ENCODE measurements at regions not wholly inside any gene's neighbourhood (a gene's known extent, or its start where the extent isn't known, plus 50 kb on each side); places are given as distances from the start of the nearest gene placed in this dataset.
A peak's percentile ranks its signal among the peaks of the same experiment; 100 is the strongest.
"Not testable (repeated sequence)": the region's sequence is repeated elsewhere in the genome, so short reads cannot be mapped to it uniquely, and the experiment has no call there.

DNA sequence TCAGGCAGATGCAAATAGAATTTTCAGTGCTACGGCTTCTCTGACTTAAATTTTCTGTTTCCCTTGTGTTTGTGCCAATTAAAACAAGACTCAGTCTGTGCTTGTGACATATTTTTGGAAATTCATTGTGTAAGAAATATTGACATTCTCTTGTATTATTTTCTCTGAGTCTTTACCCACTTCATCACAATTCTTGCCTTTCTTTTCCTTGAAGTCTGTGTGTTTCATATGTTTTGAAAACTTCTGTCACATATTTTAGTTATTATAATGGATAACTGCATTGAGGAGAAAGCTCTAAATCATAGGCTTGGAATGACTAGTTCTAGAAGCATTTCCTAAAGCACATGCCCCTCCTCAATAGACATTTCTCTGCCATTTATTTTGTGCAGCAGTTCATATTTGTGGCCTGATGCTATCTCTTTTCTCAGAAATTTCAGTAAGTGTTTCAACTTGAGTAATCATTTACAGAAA is 206.6 kb downstream of the PALM2AKAP2 start:
- no peak for DNase-seq

DNA sequence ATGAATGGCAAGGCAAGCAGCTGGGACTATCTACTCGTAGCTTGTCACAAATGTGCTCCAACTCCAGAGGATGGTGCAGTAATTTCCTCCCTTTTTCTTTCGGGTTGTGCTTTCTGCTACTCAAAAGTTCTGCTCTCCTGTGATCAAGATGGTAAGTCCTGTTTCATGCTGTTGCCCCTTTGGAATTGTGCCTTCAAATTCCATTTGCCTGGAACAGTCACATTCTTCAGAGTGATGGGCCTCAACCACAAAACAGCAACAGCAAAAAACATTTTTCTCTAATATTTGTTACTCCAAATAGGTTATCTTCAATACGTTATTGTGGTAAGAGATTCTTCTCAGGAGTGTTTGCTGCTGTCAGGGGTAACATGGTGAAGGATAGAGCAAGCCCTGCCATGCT is 209.3 kb downstream of the PALM2AKAP2 start:
- DNase-seq = no peak

DNA sequence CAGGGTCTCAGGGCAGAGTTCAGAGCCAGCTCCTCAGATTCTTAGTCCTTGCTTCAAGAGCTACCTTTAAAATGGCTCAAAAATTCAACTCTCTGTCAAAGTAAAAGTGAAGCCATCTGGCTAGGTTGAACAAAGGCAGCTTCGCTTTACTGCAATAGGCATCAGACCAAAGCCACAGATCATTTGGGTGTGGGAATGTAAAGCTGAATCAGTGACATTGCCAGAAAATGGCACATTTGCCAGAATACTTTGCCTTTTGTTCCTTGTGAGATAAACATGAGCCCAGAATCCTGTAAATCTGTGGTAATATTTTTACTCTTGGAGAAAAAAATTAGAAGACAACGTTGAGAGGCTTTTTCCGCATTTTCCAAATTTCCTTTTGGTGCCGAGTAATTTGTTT is 210.5 kb downstream of the PALM2AKAP2 start:
- no peak for DNase-seq

DNA sequence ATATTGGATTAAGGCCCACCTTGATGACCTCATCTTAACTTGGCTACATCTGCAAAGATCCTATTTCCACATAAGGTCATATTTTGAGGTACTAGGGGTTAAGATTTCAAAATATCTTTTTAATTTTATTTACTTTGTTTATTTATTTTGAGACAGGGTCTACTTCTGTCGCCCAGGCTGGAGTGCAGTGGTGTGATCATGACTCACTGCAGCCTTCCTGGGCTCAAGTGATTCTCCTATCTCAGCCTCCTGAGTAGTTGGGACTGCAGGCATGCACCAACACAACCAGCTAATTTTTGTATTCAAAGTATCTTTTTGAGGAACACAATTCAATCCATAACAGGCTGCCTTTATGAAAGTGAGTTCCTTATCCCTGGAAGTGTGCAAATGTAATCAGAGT is 212.3 kb downstream of the PALM2AKAP2 start:
- DNase-seq = no peak

DNA sequence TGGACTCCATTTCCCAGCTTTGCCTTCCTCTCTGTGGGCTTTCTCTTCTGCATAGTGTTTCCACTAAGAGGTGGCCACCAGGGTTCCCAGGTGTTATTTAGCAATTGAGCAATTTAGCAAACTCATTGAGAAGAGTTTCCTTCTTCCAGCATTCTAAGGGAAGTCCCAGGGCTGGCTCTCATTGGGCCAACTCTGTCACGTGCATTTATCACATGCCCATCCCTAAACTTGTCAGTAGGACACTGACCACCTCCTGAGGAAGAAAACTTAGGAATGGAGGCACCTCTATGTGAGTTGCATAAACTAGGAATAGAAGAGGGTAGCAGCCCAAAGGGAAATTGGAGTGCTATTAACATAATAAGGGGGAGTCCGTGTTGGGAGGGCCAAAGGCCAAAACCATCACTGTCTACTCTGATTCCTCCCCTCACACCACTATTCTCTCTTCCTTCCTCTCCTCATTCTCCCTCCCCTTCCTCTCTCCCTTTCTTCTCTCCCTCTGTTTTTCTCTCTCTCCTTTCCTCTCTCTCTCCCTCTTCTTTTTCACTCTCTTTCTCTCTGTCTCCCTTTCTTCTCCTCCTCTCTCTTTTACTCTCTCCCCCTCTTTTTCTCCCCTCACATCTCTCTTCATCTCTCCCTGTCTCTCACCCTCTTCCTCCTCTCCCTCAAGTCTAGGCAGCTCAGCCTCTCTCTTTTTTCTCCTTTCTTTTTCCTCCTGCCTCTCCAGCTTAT is 213.4 kb downstream of the PALM2AKAP2 start:
- no peak for DNase-seq

DNA sequence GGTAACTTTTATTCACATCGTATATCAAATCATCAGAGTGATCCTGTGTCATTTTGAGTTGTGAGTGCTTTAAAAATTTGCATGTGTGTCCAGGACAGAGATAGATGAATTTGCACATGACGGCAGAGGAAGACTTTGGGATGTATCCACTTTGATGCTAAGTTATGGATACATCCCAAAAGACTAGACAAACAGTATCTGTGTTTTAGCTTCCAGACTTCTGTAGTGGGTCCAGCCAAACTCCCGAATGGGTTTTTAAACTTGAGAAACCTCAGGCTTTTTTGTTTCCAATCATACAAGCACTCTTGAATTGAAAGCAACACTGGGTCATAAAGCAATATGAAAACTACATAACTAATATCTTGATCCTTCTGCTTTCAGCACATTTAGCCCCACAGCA is 213.8 kb downstream of the C9orf152 start:
- no peak for DNase-seq

DNA sequence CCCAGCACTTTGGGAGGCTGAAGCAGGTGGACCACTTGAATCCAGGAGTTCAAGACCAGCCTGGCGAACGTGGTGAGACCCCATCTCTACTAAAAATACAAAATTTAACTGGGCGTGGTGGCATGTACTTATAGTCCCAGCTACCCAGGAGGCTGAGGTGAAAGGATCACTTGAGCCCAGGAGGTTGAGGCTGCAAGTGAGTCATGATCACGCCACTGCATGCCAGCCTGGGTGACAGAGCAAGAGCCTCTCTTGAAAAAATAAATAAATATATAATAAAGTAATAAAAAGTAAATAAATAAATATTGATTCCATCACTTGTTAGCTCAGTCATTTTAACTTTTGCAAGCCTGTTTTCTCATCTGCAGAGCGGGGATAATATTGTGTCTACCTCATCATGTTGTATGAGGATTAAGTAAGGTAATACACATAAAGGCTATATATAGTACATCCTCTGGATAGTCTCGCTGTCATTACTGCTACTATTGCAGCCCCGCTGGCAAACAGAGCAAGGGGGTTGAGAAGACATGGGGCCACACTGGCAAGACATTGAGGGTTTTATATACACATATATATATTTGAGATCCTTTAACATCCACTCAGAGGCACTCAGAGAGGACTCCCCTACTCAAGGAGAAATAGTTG is 210.9 kb downstream of the C9orf152 start:
- no peak for DNase-seq

DNA sequence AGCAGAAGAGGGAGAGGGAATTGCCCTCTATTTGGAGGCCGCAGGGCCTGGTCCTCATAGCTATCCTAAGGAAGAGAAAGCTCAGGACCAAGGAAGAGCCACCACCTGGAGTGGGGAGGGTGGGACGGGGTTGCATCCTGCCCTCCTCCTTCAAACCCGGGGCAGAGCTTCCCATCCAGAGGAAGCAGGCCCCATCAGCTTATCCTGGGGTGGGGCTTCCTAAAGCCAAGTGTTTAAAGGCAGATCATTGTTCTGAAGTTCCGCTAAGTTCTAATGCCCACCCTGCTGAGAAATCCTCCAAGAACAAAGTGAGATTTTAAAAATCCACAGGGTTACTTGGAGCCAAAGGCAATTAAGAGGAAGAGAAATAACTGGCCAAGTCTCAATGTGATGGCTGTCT is 210.3 kb downstream of the C9orf152 start:
- DNase-seq = no peak

DNA sequence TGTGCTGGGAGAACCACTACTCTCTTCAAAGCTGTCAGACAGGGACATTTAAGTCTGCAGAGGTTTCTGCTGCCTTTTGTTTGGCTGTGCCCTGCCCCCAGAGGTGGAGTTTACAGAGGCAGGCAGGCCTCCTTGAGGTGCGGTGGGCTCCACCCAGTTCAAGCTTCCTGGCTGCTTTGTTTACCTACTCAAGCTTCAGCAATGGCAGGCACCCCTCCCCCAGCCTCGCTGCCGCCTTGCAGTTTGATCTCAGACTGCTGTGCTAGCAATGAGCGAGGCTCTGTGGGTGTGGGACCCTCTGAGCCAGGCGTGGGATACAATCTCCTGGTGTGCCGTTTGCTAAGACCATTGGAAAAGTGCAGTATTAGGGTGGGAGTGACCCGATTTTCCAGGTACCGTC is 202.4 kb downstream of the C9orf152 start:
- not testable (repeated sequence) for DNase-seq

DNA sequence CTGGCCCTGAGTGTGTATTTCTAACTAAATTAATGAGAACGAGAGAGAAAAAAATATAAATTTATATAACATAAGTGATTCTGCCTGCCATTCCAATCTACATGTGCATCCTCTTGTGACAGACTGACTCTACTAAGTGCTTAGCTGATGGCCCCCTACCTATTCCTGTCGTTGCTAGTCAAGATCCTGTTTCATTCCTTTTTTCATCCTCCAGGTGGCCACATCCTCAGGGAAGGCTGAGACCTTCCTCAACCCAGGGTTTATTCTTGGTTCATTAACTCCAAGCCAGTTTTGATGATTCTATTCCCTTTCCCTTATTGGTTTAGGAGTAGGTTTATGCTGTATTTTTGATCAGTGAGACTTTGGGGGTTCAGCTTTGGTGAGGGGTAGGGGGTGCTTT is 201.3 kb downstream of the C9orf152 start:
- no peak for DNase-seq

DNA sequence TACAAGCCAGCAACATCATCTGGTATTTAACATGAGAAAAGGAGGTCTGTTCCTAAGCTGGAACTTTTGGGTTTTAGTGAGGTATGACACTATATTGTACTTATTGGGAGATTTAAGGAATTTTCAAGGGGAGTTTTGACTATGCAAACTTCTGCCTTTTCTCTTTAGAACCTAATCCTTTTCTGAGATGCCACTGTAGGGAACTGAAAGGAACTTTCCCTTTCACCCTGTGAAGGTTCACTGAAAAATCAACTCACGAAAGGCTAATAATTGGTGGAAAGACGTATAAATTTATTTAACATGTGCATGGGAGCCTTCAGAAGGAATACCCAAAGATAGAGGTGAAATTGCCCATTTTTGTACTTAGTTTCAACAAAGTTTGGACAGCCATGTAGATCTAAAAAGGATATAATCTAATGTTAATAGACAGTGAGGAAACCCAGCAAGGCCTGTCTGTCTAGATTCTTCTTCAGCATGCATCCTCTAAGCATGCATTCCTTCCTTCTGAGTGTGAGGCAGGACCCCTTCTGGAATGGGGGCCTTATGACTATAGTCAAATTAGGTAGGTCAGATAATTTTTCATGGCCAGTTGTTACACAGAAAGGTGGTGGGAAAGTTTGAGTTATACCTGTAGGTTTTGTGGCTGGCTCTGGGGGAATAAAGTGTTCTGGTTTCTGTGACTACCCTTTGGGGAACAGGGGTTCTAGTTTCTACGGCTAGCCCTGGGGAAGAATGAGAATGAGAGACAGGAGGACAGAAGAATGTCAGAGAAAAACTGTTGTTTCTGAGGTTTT is 200.3 kb downstream of the C9orf152 start:
- no peak for DNase-seq

DNA sequence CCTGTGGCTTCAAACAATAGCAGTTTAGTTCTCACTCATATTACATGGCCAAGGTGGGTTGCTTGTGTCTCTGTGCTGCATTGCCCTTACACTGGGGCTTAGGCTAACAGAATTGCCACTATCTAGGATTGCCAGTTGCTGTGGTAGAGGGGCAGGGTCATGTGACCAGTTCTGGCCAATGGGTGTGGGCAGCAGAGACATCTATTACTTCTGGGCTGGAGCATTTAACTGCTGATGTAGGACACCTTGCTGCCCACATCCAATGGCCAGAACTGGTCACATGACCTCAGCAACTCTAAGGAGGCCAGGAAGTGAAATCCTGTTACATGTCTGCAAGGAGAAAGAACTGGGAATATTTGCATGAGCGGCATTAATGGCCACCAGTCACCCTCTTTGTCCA is 199.3 kb downstream of the C9orf152 start:
- DNase-seq = no peak

DNA sequence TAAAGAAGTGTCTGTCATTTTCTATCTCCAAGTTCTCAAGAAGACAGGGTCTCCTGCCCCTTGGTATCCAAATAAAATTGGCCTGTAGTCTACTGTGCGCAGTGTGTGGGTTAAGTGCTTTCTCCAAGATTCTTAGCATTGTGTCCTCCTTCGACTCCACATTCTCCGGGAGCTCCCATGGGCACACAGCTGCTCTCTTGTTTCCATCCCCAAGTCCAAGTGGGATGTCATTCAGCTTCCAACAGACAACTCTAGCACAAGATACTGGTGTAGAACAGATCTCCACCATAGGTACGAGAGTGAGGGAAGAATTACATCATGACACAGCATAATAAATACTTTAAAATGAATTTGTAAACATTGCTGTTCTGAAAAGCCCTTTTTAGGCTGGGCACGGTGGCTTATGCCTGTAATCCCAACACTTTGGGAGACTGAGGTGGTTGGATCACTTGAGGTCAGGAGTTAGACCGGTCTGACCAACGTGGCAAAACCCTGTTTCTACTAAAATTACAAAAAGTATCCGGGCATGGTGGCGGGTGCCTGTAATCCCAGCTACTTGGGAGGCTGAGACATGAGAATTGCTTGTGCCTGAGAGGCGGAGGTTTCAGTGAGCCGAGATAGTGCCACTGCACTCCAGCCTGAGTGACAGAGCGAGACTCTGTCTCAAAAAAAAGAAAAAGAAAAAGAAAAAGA is 196.2 kb downstream of the C9orf152 start:
- DNase-seq = no peak

DNA sequence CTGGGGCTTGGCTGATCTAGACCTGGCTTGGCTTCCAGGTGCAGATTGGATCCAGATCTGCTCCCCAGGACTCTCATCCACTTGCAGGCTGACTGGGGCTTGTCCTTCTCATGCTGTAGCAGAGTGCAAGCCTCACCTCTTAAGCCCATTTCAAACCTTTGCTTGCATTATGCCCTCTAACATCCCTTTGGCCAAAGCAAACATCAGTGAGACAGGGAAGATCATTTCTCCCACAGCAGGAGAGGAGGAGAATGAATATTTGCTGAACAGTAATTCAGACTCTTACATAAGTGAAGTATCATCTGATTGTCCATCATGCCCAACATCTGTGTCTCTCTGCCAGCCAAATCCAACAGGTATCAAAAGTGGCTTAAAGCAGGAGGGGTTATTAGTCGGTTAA is 194.9 kb downstream of the C9orf152 start:
- peak in 1 of 3 experiments; percentile 50 for DNase-seq

DNA sequence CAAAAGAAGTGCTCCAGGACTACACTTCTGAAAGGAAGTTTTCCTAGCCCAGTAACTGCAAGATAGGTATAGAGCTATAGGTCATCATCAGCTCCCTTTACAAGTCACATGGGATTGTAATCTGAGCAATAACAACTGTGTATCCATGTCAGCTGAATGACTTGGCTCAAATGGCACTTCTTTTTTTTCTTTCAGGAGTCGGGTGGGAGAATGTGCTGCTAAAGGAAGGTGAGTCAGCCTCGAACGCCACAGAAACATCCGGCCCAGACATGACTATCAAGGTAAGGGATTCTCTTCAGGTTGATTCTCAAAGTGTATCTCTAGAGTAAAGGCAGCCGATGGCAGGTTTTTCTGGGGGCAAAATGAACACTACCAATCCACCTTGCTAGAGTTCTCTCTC is 192.2 kb downstream of the C9orf152 start:
- DNase-seq = peak in 1 of 3 experiments; percentile 0

DNA sequence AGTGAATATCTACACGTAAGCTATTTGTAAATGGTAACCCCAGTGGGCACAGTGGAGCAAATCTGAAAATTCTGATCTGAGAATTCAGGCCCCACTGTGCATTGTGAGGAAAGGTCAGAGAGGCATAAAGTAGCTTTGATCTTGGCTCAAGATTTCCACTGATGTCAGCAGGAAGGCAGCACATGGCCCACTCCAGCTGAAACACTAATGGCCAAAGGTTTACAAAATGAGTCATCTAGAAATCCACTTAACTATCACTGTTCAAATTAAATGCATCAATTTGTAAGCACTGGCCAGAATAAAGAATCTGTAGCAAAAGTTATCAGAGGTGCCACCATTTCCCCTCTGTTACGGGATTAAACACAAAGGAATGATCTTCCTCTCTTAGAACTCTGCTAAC is 191.6 kb downstream of the C9orf152 start:
- peak in 2 of 3 experiments; percentile 7 to 43 for DNase-seq

DNA sequence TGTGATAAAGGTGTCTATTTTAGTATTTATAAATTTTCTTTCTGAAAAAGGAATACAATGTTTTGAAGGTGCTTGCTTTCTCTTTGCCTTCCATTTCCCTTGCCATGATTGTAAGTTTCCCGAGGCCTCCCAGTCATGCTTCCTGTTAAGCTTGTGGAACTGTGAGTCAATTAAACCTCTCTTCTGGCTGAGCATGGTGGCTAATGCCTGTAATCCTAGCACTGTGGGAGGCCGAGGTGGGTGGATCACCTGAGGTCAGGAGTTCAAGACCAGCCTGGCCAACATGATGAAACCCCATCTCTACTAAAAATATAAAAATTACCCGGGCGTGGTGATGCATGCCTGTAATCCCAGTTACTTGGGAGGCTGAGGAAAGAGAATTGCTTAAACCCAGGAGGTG is 187.7 kb downstream of the C9orf152 start:
- not testable (repeated sequence) for DNase-seq

DNA sequence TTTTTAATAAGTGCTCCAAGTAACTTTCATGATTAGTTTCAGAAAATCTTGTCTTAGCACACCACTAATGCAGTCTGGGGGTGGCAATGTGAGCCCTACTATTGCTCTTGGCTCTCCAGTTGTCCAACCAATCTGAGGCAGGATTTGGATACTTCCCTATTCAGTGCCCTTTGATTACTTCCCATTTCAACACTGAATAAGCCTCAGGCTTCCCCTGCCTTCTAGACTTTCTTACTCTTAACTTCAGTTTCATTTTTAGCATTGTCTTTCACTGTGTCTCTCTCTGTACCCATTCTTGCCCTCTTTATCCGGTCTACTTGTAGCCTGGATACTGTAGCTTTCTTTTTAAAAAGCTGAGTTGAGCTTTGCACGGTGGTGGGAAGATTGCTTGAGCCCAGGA is 186.1 kb downstream of the C9orf152 start:
- no peak for DNase-seq

DNA sequence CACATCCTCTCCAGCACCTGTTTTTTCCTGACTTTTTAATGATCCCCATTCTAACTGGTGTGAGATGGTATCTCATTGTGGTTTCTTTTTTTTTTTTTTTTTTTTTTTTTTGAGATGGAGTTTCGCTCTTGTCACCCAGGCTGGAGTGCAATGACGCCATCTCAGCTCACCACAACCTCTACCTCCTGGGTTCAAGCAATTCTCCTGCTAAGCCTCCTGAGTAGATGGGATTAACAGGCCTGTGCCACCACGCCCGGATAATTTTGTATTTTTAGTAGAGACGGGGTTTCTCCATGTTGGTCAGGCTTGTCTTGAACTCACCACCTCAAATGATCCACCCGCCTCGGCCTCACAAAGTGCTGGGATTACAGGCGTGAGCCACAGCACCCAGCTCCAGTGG is 184.7 kb downstream of the C9orf152 start:
- not testable (repeated sequence) for DNase-seq

DNA sequence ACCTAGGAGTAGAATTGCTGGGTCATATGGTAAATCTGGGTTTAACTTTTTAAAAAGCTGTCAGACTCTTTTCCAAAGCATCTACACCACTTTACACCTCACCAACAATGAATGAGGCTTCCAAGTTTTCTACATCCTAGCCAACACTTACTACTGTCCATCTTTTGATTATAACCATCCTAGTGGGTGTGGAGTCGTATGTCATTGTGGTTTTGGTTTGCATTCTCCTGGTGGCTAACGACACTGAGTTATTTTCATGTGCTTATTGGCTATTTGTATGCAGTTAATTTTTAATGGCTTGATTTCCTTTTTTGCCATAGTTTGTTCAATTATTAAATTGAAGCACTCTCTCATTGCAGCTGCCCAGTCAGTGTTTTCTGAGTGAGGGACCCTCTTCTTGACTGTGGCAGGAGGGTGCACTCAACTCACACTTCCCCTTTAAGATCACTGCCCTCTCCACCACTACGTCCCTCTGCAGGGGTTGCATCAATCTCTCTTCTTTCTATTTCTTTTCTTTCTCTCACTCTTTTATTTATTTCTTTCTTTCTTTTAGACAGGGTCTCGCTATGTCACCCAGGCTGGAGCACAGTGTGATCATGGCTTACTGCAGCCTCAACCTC is 182.3 kb downstream of the C9orf152 start:
- DNase-seq = no peak

DNA sequence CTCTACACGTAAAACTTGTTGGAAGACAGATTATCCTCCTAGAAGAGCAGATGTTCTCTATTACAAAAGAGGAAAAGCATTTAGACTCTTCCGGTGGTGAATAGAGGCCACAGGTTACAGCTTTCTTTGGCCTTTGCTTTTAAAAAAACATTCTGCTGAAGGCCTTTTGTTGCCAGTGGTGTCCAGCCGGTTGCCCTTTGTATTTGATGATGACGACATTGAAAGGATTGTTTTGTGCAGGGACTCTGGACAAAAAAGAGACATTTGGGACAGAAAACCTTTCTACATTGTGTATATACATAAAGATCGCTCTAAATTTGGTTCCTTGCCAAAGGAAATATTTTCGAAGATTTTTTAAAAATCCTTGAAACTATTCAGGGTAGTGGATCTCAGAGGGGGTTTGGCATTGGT is 180.3 kb downstream of the C9orf152 start:
- peak in 2 of 3 experiments; percentile 28 to 66 for DNase-seq

DNA sequence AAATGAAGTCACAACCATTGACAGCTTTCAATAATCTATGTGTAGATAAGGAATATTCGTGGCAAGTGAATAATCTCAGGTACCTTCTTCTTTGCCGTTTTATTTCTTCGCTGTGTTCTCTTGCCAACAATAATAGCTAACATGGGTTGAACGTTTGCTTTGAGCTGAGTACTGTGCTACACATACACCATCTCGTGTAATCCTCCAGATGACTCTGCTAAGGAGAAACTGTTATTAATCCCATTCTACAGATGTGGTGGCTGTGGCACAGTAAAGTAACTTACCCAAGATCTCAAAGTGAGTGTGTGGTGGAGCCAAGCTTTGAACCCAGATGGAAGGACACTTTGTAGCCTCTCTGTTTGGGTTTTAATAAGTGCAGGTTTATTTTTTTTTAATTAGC is 179.7 kb downstream of the C9orf152 start:
- DNase-seq = no peak

DNA sequence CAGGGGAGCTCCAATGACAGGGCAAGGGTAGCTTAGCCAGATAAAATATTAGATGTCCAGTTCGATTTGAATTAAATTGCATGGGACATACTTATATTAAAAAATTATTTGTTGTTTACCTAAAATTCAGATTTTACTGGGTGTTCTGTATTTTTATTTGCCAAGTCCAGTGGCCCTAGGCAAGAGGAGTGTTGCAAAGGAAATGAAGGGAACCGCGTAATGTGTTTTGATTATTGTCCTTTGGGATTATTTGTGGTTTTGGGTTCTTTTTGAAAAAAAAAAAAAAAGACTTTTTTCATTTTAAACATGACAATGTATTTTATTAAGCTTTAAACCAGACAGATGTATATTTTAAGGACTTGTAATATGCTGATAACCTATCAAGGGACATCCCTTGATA is 179.3 kb downstream of the C9orf152 start:
- DNase-seq = no peak

Measured in NCI-H1417 (cell line).